Uterus (tissue), 3 donors: ENCODE measurements at regions not wholly inside any gene's neighbourhood (a gene's known extent, or its start where the extent isn't known, plus 50 kb on each side); places are given as distances from the start of the nearest gene placed in this dataset.

Source experiments
- DNase-seq, 2 donors: peaks; one replicate each; pipeline ENCODE4 v3.0.0-alpha.2; 2019 to 2020
- H3K27ac ChIP-seq, 2 donors: fragments of 200-600 bp; sonication (generic); 1 replicate in 1 of 2; 2 replicates in 1 of 2; pipeline ENCODE4 v1.5.1; 2016 to 2018
- H3K27me3 ChIP-seq, 2 donors: fragments of 200-600 bp; sonication (generic); one replicate each; pipeline ENCODE4 v1.5.1; 2018 to 2019; ENCODE audit warnings: control low read depth in 1 of 2
- H3K36me3 ChIP-seq, 2 donors: fragments of 200-600 bp; sonication (generic); one replicate each; pipeline ENCODE4 v1.5.1; 2019; ENCODE audit warnings: control low read depth in 1 of 2
- H3K4me1 ChIP-seq, 2 donors: fragments of 200-600 bp; sonication (generic); one replicate each; pipeline ENCODE4 v1.5.1; 2018 to 2019; ENCODE audit warnings: control low read depth in 1 of 2
- H3K4me3 ChIP-seq, 2 donors: fragments of 200-600 bp; sonication (generic); 1 replicate in 1 of 2; 2 replicates in 1 of 2; pipeline ENCODE4 v1.5.1; 2018 to 2019; ENCODE audit warnings: mild to moderate bottlenecking in 1 of 2
- H3K9me3 ChIP-seq, 2 donors: fragments of 200-600 bp; sonication (generic); one replicate each; pipeline ENCODE4 v1.5.1; 2019; ENCODE audit warnings: control low read depth in 1 of 2
- CTCF ChIP-seq, 4 experiments: fragments of 200-600 bp in 2 of 4; fragments of 450-650 bp in 2 of 4; sonication (generic) in 2 of 4; IDR thresholded peaks; one replicate each; pipeline ENCODE4 v1.5.1; 2016 to 2019; ENCODE audit warnings: antibody characterized with exemption in 4 of 4, mild to moderate bottlenecking in 2 of 4, moderate library complexity in 1 of 4
- POLR2A ChIP-seq, 2 donors: fragments of 450-650 bp; IDR thresholded peaks; one replicate each; pipeline ENCODE4 v1.6.1; 2016; ENCODE audit warnings: antibody characterized with exemption in 2 of 2, mild to moderate bottlenecking in 1 of 2, moderate library complexity in 1 of 2
- intact Hi-C: fragments of 100-400 bp; cut with DNase I; formaldehyde crosslinking; loops from one replicate; pipeline ENCODE4 v1.15.1; 2023; ENCODE audit warnings: low total_unique reads
- donor health status: DM: yes; HTN: yes; CAD: no.

- H3K36me3 ChIP-seq = no peaks in the 10 kb centered on the region
- H3K27ac ChIP-seq = no peak overlapping the region
- intact Hi-C loops = no loop called here
- TF ChIP-seq POLR2A (IDR thresholded peaks at IDR 0.05) = no peak
- no peaks in the 10 kb centered on the region for H3K4me1 ChIP-seq
- no peak overlapping the region for H3K4me3 ChIP-seq
- no peak for DNase-seq
- no peaks in the 10 kb centered on the region for H3K9me3 ChIP-seq
- no peaks in the 10 kb centered on the region for H3K27me3 ChIP-seq
Observed at GRCh38 chr2:16283071-16283850, 342.9 kb downstream of the MYCN start.

- no peaks in the 10 kb centered on the region for H3K9me3 ChIP-seq
- H3K27me3 ChIP-seq = no peaks in the 10 kb centered on the region
- no peak for DNase-seq
- H3K4me1 ChIP-seq = no peaks in the 10 kb centered on the region
- intact Hi-C loops = no loop called here
- TF ChIP-seq POLR2A (IDR thresholded peaks at IDR 0.05) (no peak), CTCF (IDR thresholded peaks at IDR 0.05) (no peak)
- no peak overlapping the region for H3K27ac ChIP-seq
- no peak overlapping the region for H3K4me3 ChIP-seq
- H3K36me3 ChIP-seq = no peaks in the 10 kb centered on the region
Observed at GRCh38 chr2:16282511-16282910, 342.2 kb downstream of the MYCN start.

- intact Hi-C loops = no loop called here
- no peaks in the 10 kb centered on the region for H3K9me3 ChIP-seq
- H3K27ac ChIP-seq = no peak overlapping the region
- TF ChIP-seq CTCF (IDR thresholded peaks at IDR 0.05) (peak in 1 of 4 experiments; percentile 25), POLR2A (IDR thresholded peaks at IDR 0.05) (no peak)
- H3K36me3 ChIP-seq = no peaks in the 10 kb centered on the region
- H3K27me3 ChIP-seq = no peaks in the 10 kb centered on the region
- no peak overlapping the region for H3K4me3 ChIP-seq
- DNase-seq = no peak
- H3K4me1 ChIP-seq = no peaks in the 10 kb centered on the region
Observed at GRCh38 chr2:16281451-16282335, 341.3 kb downstream of the MYCN start.

- TF ChIP-seq POLR2A (IDR thresholded peaks at IDR 0.05) = no peak
- TF ChIP-seq CTCF (IDR thresholded peaks at IDR 0.05) = no peak
- Histone ChIP-seq H3K36me3 (no peaks in the 10 kb centered on the region), H3K4me3 (no peak overlapping the region), H3K27me3 (no peaks in the 10 kb centered on the region), H3K27ac (no peak overlapping the region), H3K4me1 (no peaks in the 10 kb centered on the region), H3K9me3 (no peaks in the 10 kb centered on the region)
- intact Hi-C loops = no loop called here
- no peak for DNase-seq
Observed at GRCh38 chr2:16280081-16280480, 339.7 kb downstream of the MYCN start.

GRCh38 chr2:16279641-16280040 lies 339.3 kb downstream of the MYCN start:
- no peak overlapping the region for H3K4me3 ChIP-seq
- no peaks in the 10 kb centered on the region for H3K9me3 ChIP-seq
- no peak overlapping the region for H3K27ac ChIP-seq
- no peak for TF ChIP-seq CTCF (IDR thresholded peaks at IDR 0.05)
- TF ChIP-seq POLR2A (IDR thresholded peaks at IDR 0.05) = no peak
- DNase-seq = no peak
- no peaks in the 10 kb centered on the region for H3K4me1 ChIP-seq
- no peaks in the 10 kb centered on the region for H3K36me3 ChIP-seq
- H3K27me3 ChIP-seq = no peaks in the 10 kb centered on the region
- intact Hi-C loops = no loop called here
